Activated CD4-positive, alpha-beta memory T cell treated with anti-CD3 and anti-CD28 coated beads, Interleukin-2, amount 10 ng/mL, durations not matched to agents 7 days and 5 days (primary cell): ENCODE measurements at regions not wholly inside any gene's neighbourhood (a gene's known extent, or its start where the extent isn't known, plus 50 kb on each side); places are given as distances from the start of the nearest gene placed in this dataset.

ENCODE experiments used
- CTCF ChIA-PET: fragments of 350-600 bp; sonication (Branson Sonifier 250); formaldehyde crosslinking; loops from one replicate; lab custom pipeline; 2021; ENCODE audit warnings: antibody characterized with exemption, inconsistent platforms; lab: Charles Lee
- POLR2A ChIA-PET: fragments of 350-600 bp; sonication (Branson Sonifier 250); formaldehyde crosslinking; loops from one replicate; lab custom pipeline; 2021; ENCODE audit warnings: antibody characterized with exemption; lab: Charles Lee
- DNase-seq: peaks from one replicate; pipeline ENCODE4 v3.0.0-alpha.2; 2020
- H3K27ac Mint-ChIP-seq: one replicate; pipeline ENCODE4 v1.8.0; 2021; ENCODE audit warnings: mild to moderate bottlenecking, mixed read lengths
- H3K27me3 Mint-ChIP-seq: one replicate; pipeline ENCODE4 v1.8.0; 2021; ENCODE audit warnings: mixed read lengths
- H3K36me3 Mint-ChIP-seq: one replicate; pipeline ENCODE4 v1.8.0; 2021; ENCODE audit warnings: low read depth, mixed read lengths
- H3K4me1 Mint-ChIP-seq: one replicate; pipeline ENCODE4 v1.8.0; 2021; ENCODE audit warnings: mixed read lengths
- H3K4me3 Mint-ChIP-seq: one replicate; pipeline ENCODE4 v1.8.0; 2021; ENCODE audit warnings: mild to moderate bottlenecking, mixed read lengths
- H3K9me3 Mint-ChIP-seq: one replicate; pipeline ENCODE4 v1.8.0; 2021; ENCODE audit warnings: mixed read lengths

- Mint-ChIP-seq H3K27me3 (no peaks in the 10 kb centered on the region), H3K27ac (no peak overlapping the region), H3K4me3 (no peak overlapping the region), H3K4me1 (no peaks in the 10 kb centered on the region), H3K9me3 (no peaks in the 10 kb centered on the region), H3K36me3 (no peaks in the 10 kb centered on the region)
- DNase-seq: no peak
- ChIA-PET CTCF (no interaction called here), POLR2A (no interaction called here)
Measured at GRCh38 chr5:107243220-107243579, 427.5 kb downstream of the EFNA5 start.

GRCh38 chr5:107242411-107243219, 428.1 kb downstream of the EFNA5 start:
- Mint-ChIP-seq H3K4me1 (no peaks in the 10 kb centered on the region), H3K4me3 (no peak overlapping the region), H3K9me3 (no peaks in the 10 kb centered on the region), H3K27me3 (no peaks in the 10 kb centered on the region), H3K27ac (no peak overlapping the region), H3K36me3 (no peaks in the 10 kb centered on the region)
- ChIA-PET CTCF (interaction anchor here (0.6 kb wide), 1 partner anchor 263 kb away, joined by 5 read pairs; no protein-coding TSS in a partner anchor), POLR2A (no interaction called here)
- DNase-seq: no peak

GRCh38 chr5:107241841-107242240, 428.9 kb downstream of the EFNA5 start:
- Mint-ChIP-seq H3K4me1 (no peaks in the 10 kb centered on the region), H3K9me3 (no peaks in the 10 kb centered on the region), H3K4me3 (no peak overlapping the region), H3K36me3 (no peaks in the 10 kb centered on the region), H3K27me3 (no peaks in the 10 kb centered on the region), H3K27ac (no peak overlapping the region)
- POLR2A ChIA-PET: no interaction called here
- DNase-seq: no peak
- CTCF ChIA-PET: interaction anchor here (0.6 kb wide), 1 partner anchor 264 kb away, joined by 5 read pairs; no protein-coding TSS in a partner anchor

- ChIA-PET POLR2A (no interaction called here), CTCF (interaction anchor here (0.8 kb wide), 1 partner anchor 12 kb away, joined by 4 read pairs; no protein-coding TSS in a partner anchor)
- H3K27ac Mint-ChIP-seq: no peak overlapping the region
- no peaks in the 10 kb centered on the region for H3K9me3 Mint-ChIP-seq
- no peak overlapping the region for H3K4me3 Mint-ChIP-seq
- DNase-seq: no peak
- H3K27me3 Mint-ChIP-seq: no peaks in the 10 kb centered on the region
- H3K36me3 Mint-ChIP-seq: no peaks in the 10 kb centered on the region
- no peaks in the 10 kb centered on the region for H3K4me1 Mint-ChIP-seq
Measured at GRCh38 chr5:107235167-107235566, 435.6 kb downstream of the EFNA5 start.

GRCh38 chr5:107232788-107233187, 437.9 kb downstream of the EFNA5 start:
- DNase-seq: no peak
- Mint-ChIP-seq H3K36me3 (no peaks in the 10 kb centered on the region), H3K4me3 (no peak overlapping the region), H3K27ac (no peak overlapping the region), H3K9me3 (no peaks in the 10 kb centered on the region), H3K4me1 (no peaks in the 10 kb centered on the region), H3K27me3 (no peaks in the 10 kb centered on the region)
- ChIA-PET POLR2A (no interaction called here), CTCF (no interaction called here)

- H3K9me3 Mint-ChIP-seq: no peaks in the 10 kb centered on the region
- no peaks in the 10 kb centered on the region for H3K4me1 Mint-ChIP-seq
- no peak overlapping the region for H3K27ac Mint-ChIP-seq
- no peaks in the 10 kb centered on the region for H3K27me3 Mint-ChIP-seq
- CTCF ChIA-PET: no interaction called here
- no peaks in the 10 kb centered on the region for H3K36me3 Mint-ChIP-seq
- POLR2A ChIA-PET: no interaction called here
- H3K4me3 Mint-ChIP-seq: no peak overlapping the region
- no peak for DNase-seq
Measured at GRCh38 chr5:107232293-107232692, 438.4 kb downstream of the EFNA5 start.

GRCh38 chr5:107231191-107231590, 439.5 kb downstream of the EFNA5 start:
- ChIA-PET CTCF (no interaction called here), POLR2A (no interaction called here)
- Mint-ChIP-seq H3K36me3 (no peaks in the 10 kb centered on the region), H3K4me3 (no peak overlapping the region), H3K27ac (no peak overlapping the region), H3K27me3 (no peaks in the 10 kb centered on the region), H3K9me3 (no peaks in the 10 kb centered on the region), H3K4me1 (no peaks in the 10 kb centered on the region)
- DNase-seq: no peak

- H3K4me1 Mint-ChIP-seq: no peaks in the 10 kb centered on the region
- CTCF ChIA-PET: no interaction called here
Measured at GRCh38 chr5:107230367-107230766, 440.4 kb downstream of the EFNA5 start.

GRCh38 chr5:107228226-107228625, 442.5 kb downstream of the EFNA5 start:
- Mint-ChIP-seq H3K4me1 (no peaks in the 10 kb centered on the region), H3K27me3 (no peaks in the 10 kb centered on the region), H3K36me3 (no peaks in the 10 kb centered on the region), H3K4me3 (no peak overlapping the region), H3K9me3 (no peaks in the 10 kb centered on the region), H3K27ac (no peak overlapping the region)
- DNase-seq: no peak
- ChIA-PET CTCF (no interaction called here), POLR2A (no interaction called here)

More at GRCh38 chr5:107230367-107230766, 440.4 kb downstream of the EFNA5 start:
- Mint-ChIP-seq H3K4me3 (no peak overlapping the region), H3K36me3 (no peaks in the 10 kb centered on the region), H3K9me3 (no peaks in the 10 kb centered on the region), H3K27ac (no peak overlapping the region), H3K27me3 (no peaks in the 10 kb centered on the region)
- no peak for DNase-seq
- POLR2A ChIA-PET: no interaction called here

GRCh38 chr5:107224272-107224671, 446.5 kb downstream of the EFNA5 start:
- ChIA-PET CTCF (no interaction called here), POLR2A (no interaction called here)
- no peaks in the 10 kb centered on the region for H3K36me3 Mint-ChIP-seq
- no peaks in the 10 kb centered on the region for H3K9me3 Mint-ChIP-seq
- H3K27me3 Mint-ChIP-seq: no peaks in the 10 kb centered on the region
- no peaks in the 10 kb centered on the region for H3K4me1 Mint-ChIP-seq
- H3K27ac Mint-ChIP-seq: no peak overlapping the region
- no peak overlapping the region for H3K4me3 Mint-ChIP-seq
- no peak for DNase-seq

- Mint-ChIP-seq H3K27ac (no peak overlapping the region), H3K27me3 (no peaks in the 10 kb centered on the region), H3K4me1 (no peaks in the 10 kb centered on the region), H3K36me3 (no peaks in the 10 kb centered on the region), H3K4me3 (no peak overlapping the region), H3K9me3 (no peaks in the 10 kb centered on the region)
- no peak for DNase-seq
- CTCF ChIA-PET: no interaction called here
- POLR2A ChIA-PET: no interaction called here
Measured at GRCh38 chr5:107223066-107223465, 447.7 kb downstream of the EFNA5 start.

GRCh38 chr5:107219993-107220392, 450.7 kb downstream of the EFNA5 start:
- H3K27ac Mint-ChIP-seq: no peak overlapping the region
- CTCF ChIA-PET: no interaction called here
- POLR2A ChIA-PET: no interaction called here
- H3K27me3 Mint-ChIP-seq: no peaks in the 10 kb centered on the region
- H3K4me3 Mint-ChIP-seq: no peak overlapping the region
- no peaks in the 10 kb centered on the region for H3K4me1 Mint-ChIP-seq
- no peak for DNase-seq
- no peaks in the 10 kb centered on the region for H3K36me3 Mint-ChIP-seq
- no peaks in the 10 kb centered on the region for H3K9me3 Mint-ChIP-seq

- Mint-ChIP-seq H3K4me3 (no peak overlapping the region), H3K27me3 (no peaks in the 10 kb centered on the region), H3K36me3 (no peaks in the 10 kb centered on the region), H3K4me1 (no peaks in the 10 kb centered on the region), H3K9me3 (no peaks in the 10 kb centered on the region), H3K27ac (no peak overlapping the region)
- CTCF ChIA-PET: no interaction called here
- DNase-seq: no peak
- POLR2A ChIA-PET: no interaction called here
Measured at GRCh38 chr5:107218457-107219193, 452.1 kb downstream of the EFNA5 start.
